ENCODE measurements at regions not wholly inside any gene's neighbourhood (a gene's known extent, or its start where the extent isn't known, plus 50 kb on each side); places are given as distances from the start of the nearest gene placed in this dataset.

GRCh38 chr20:51093240-51093763, 70.4 kb upstream of the KCNG1 start (continued):
- TF ChIP-seq PHF8 (IDR thresholded peaks at IDR 0.05; ENCODE audit: borderline replicate concordance, low read length) (no peak), ZBTB7A (IDR thresholded peaks at IDR 0.05; ENCODE audit: borderline replicate concordance, control insufficient read depth, low read depth, low read length) (no peak), MAFG (tag; conservative IDR thresholded peaks at IDR 0.05) (no peak), ZKSCAN3 (CRISPR knock-in tag; IDR thresholded peaks at IDR 0.05) (no peak), FOXM1 (IDR thresholded peaks at IDR 0.05; ENCODE audit: low read depth) (no peak), FOXM1 (CRISPR knock-in tag; IDR thresholded peaks at IDR 0.05; ENCODE audit: low read depth) (no peak), ZBTB33 (CRISPR knock-in tag; IDR thresholded peaks at IDR 0.05) (no peak), CREB3 (tag; conservative IDR thresholded peaks at IDR 0.05; ENCODE audit: low read depth) (no peak), PPARD (CRISPR knock-in tag; IDR thresholded peaks at IDR 0.05) (no peak), CEBPB (tag; IDR thresholded peaks at IDR 0.05) (no peak), MGA (IDR thresholded peaks at IDR 0.05) (no peak), SP2 (IDR thresholded peaks at IDR 0.05; ENCODE audit: extremely low read depth, low read depth, low read length, poor library complexity, severe bottlenecking) (no peak), E2F4 (CRISPR knock-in tag; IDR thresholded peaks at IDR 0.05; ENCODE audit: low read depth) (no peak)

Data from K562 (cell line).